ENCODE measurements at regions not wholly inside any gene's neighbourhood (a gene's known extent, or its start where the extent isn't known, plus 50 kb on each side); places are given as distances from the start of the nearest gene placed in this dataset.

GRCh38 chr7:63927261-63927660, 71.4 kb upstream of the ZNF722 start:
- RAD21 ChIA-PET (ENCODE audit: low non-redundant PET in 1 of 2, low total read pairs in 2 of 2, uncharacterized antibody in 2 of 2, unreplicated experiment in 2 of 2): no interaction called here
- peaks cover 7 to 9% of the 10 kb centered on the region in 2 experiments; a peak in 2 of 4 replicates for H3K9me3 ChIP-seq (ENCODE audit: control insufficient read depth in 1 of 2, insufficient read depth in 1 of 2, low read depth in 1 of 2, low read length in 2 of 2)
- CTCF ChIA-PET: no interaction called here
- no peak overlapping the region for H3K4me2 ChIP-seq (ENCODE audit: low read length)
- H3K36me3 ChIP-seq (ENCODE audit: control insufficient read depth in 1 of 2, insufficient read depth in 2 of 2, low read length in 2 of 2): no peaks in the 10 kb centered on the region
- DNase-seq (ENCODE audit: low read depth, low spot score) (no peak), ATAC-seq (no peak)
- intact Hi-C loops (cut with micrococcal nuclease): no loop called here
- POLR2A ChIA-PET: no interaction called here
- no peak overlapping the region for H3K4me3 ChIP-seq (replicated peaks in 1 of 2; ENCODE audit: low read depth in 1 of 2, low read length in 2 of 2)
- no peak overlapping the region for H2AFZ ChIP-seq (ENCODE audit: low read depth, low read length, poor library complexity, severe bottlenecking)
- no peak for TF ChIP-seq POLR2A (IDR thresholded peaks at IDR 0.05; ENCODE audit: borderline replicate concordance, extremely low read depth, insufficient read depth, insufficient read length)
- TF ChIP-seq YY1 (IDR thresholded peaks at IDR 0.05; ENCODE audit: extremely low read depth, insufficient replicate concordance, low read depth, low read length): no peak
- no peak for TF ChIP-seq ELF1 (IDR thresholded peaks at IDR 0.05; ENCODE audit: borderline replicate concordance, low read depth)
- TF ChIP-seq CTCF (IDR thresholded peaks at IDR 0.05 in 2 of 3, conservative IDR thresholded peaks at IDR 0.05 in 1 of 3; ENCODE audit: borderline replicate concordance in 1 of 3, insufficient read depth in 1 of 3, low read depth in 2 of 3, low read length in 2 of 3): no peak
- TF ChIP-seq EZH2 (IDR thresholded peaks at IDR 0.05): no peak
- TF ChIP-seq EZH2phosphoT487 (IDR thresholded peaks at IDR 0.05; ENCODE audit: borderline replicate concordance): no peak
- TF ChIP-seq ZNF274 (IDR thresholded peaks at IDR 0.05; ENCODE audit: low read depth, low read length): no peak
- TF ChIP-seq CEBPB (IDR thresholded peaks at IDR 0.05; ENCODE audit: low read depth): no peak
- no peak for TF ChIP-seq FOSL1 (IDR thresholded peaks at IDR 0.05; ENCODE audit: low read depth)
- no peak overlapping the region for H3K9ac ChIP-seq (ENCODE audit: low read length)
- no peaks in the 10 kb centered on the region for H3K27me3 ChIP-seq (ENCODE audit: insufficient read depth, low read length)
- H3K9me2 ChIP-seq (ENCODE audit: insufficient read depth): no peaks in the 10 kb centered on the region
- no peaks in the 10 kb centered on the region for H4K20me1 ChIP-seq (ENCODE audit: insufficient read depth)
- no peaks in the 10 kb centered on the region for H3K79me2 ChIP-seq (ENCODE audit: insufficient read depth, low read length)
- no peak overlapping the region for H3K27ac ChIP-seq (ENCODE audit: low read depth, low read length)
- no TSS peak for BruUV-seq (replicated peaks)
- H3K4me1 ChIP-seq (ENCODE audit: control insufficient read depth in 1 of 2, insufficient read depth in 2 of 2, low read length in 2 of 2): no peaks in the 10 kb centered on the region

All from HCT116 (cell line).